NT2/D1 (cell line): ENCODE measurements at regions not wholly inside any gene's neighbourhood (a gene's known extent, or its start where the extent isn't known, plus 50 kb on each side); places are given as distances from the start of the nearest gene placed in this dataset.

ENCODE experiments used
- DNase-seq: peaks from one replicate; pipeline ENCODE4 v3.0.0-alpha.2; 2011; ENCODE audit warnings: low read depth, low spot score
- H3K27me3 ChIP-seq: 2 replicates; pipeline ENCODE4 v1.6.0; 2011; ENCODE audit warnings: mild to moderate bottlenecking; ENCODE audit not compliant: insufficient read length, insufficient read depth
- H3K36me3 ChIP-seq: 2 replicates; pipeline ENCODE4 v1.6.1; 2011; ENCODE audit warnings: mild to moderate bottlenecking, low read length, mixed read lengths; ENCODE audit not compliant: insufficient read depth, insufficient read length
- H3K4me1 ChIP-seq: 2 replicates; pipeline ENCODE4 v1.5.1; 2011; ENCODE audit not compliant: insufficient read depth, insufficient read length
- H3K4me3 ChIP-seq: 2 replicates; pipeline ENCODE4 v1.5.1; 2011; ENCODE audit warnings: low read depth; ENCODE audit not compliant: insufficient read length
- H3K9ac ChIP-seq: 2 replicates; pipeline ENCODE4 v1.6.0; 2011; ENCODE audit warnings: low read depth; ENCODE audit not compliant: insufficient read length
- H3K9me3 ChIP-seq: 2 replicates; pipeline ENCODE4 v1.5.1; 2011; ENCODE audit warnings: mild to moderate bottlenecking, low read length; ENCODE audit not compliant: insufficient read depth
- SUZ12 ChIP-seq: IDR thresholded peaks from 2 replicates; pipeline ENCODE4 v1.6.1; 2011; ENCODE audit not compliant: insufficient read length, insufficient read depth; ENCODE audit errors: extremely low read depth
- YY1 ChIP-seq: IDR thresholded peaks from 2 replicates; pipeline ENCODE4 v1.6.1; 2011; ENCODE audit not compliant: insufficient read length, insufficient read depth
- ZNF274 ChIP-seq: IDR thresholded peaks from 2 replicates; pipeline ENCODE4 v1.6.1; 2011; ENCODE audit warnings: mild to moderate bottlenecking, low read depth, low read length

- no peaks in the 10 kb centered on the region for H3K9me3 ChIP-seq
- H3K4me3 ChIP-seq = no peak overlapping the region
- no peak overlapping the region for H3K9ac ChIP-seq
- TF ChIP-seq SUZ12 (no peak), YY1 (no peak), ZNF274 (no peak)
- H3K4me1 ChIP-seq = no peaks in the 10 kb centered on the region
- no peaks in the 10 kb centered on the region for H3K27me3 ChIP-seq
- H3K36me3 ChIP-seq = no peaks in the 10 kb centered on the region
- no peak for DNase-seq
Measured at GRCh38 chr6:76222189-76222588, 149.7 kb upstream of the IMPG1 start.

GRCh38 chr6:76221525-76221924 is 149.1 kb upstream of the IMPG1 start:
- H3K9ac ChIP-seq = no peak overlapping the region
- no peak for DNase-seq

DNA sequence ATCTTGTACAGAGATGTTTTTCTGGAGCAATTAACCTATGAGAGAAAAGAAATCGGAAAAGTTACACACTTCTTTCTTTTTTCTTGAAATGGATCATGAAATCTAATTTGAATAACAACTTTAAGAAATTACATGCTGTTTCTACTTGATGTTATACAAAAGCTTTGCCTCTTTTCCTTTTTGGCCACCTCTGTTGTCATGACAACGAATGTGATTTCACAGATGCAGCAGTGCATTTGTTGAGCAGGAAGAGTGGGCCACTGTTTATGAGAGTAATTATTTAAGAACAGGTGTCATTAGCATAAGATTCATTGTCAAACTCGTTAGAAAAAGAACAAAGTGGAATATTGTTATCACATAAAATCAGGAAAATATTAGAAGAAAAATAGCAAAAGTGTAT is 148.3 kb upstream of the IMPG1 start:
- H3K27me3 ChIP-seq = no peaks in the 10 kb centered on the region
- no peak overlapping the region for H3K4me3 ChIP-seq
- no peaks in the 10 kb centered on the region for H3K36me3 ChIP-seq
- H3K9ac ChIP-seq = no peak overlapping the region
- no peak for TF ChIP-seq SUZ12
- no peak for DNase-seq
- H3K4me1 ChIP-seq = no peaks in the 10 kb centered on the region
- H3K9me3 ChIP-seq = no peaks in the 10 kb centered on the region

More at GRCh38 chr6:76221525-76221924, 149.1 kb upstream of the IMPG1 start:
- H3K9me3 ChIP-seq = no peaks in the 10 kb centered on the region
- no peak for TF ChIP-seq SUZ12
- no peak for TF ChIP-seq ZNF274
- TF ChIP-seq YY1 = no peak
- H3K36me3 ChIP-seq = no peaks in the 10 kb centered on the region
- H3K4me3 ChIP-seq = no peak overlapping the region
- H3K27me3 ChIP-seq = no peaks in the 10 kb centered on the region
- no peaks in the 10 kb centered on the region for H3K4me1 ChIP-seq

DNA sequence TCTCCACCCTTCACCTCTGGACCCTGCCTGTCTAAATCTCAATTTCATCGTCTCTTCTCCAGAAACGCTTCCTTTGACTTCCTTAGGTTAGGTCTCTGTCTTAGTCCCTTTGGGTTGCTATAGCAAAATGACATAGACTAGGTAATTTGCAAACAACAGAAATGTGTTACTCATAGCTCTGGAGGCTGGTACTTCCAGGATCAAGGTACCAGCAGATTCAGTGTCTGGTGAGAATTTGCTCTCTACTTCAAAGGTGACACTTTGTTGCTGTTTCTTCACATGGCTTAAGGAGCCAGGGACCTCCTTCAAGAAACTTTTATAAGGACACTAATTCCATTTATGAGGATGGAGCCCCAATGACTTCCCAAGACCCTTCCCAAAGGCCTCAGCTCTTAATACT is 145.1 kb upstream of the IMPG1 start:
- no peaks in the 10 kb centered on the region for H3K9me3 ChIP-seq
- TF ChIP-seq SUZ12 = no peak
- no peak for TF ChIP-seq ZNF274
- no peak for TF ChIP-seq YY1
- no peaks in the 10 kb centered on the region for H3K36me3 ChIP-seq
- no peak overlapping the region for H3K4me3 ChIP-seq
- DNase-seq = no peak
- H3K27me3 ChIP-seq = no peaks in the 10 kb centered on the region
- H3K4me1 ChIP-seq = no peaks in the 10 kb centered on the region
- no peak overlapping the region for H3K9ac ChIP-seq

- H3K4me3 ChIP-seq = no peak overlapping the region
- H3K27me3 ChIP-seq = no peaks in the 10 kb centered on the region
- no peaks in the 10 kb centered on the region for H3K9me3 ChIP-seq
- DNase-seq = no peak
- no peaks in the 10 kb centered on the region for H3K36me3 ChIP-seq
- no peaks in the 10 kb centered on the region for H3K4me1 ChIP-seq
- H3K9ac ChIP-seq = no peak overlapping the region
- TF ChIP-seq SUZ12 (no peak), ZNF274 (no peak), YY1 (no peak)
Measured at GRCh38 chr6:76214546-76214945, 142.1 kb upstream of the IMPG1 start.

DNA sequence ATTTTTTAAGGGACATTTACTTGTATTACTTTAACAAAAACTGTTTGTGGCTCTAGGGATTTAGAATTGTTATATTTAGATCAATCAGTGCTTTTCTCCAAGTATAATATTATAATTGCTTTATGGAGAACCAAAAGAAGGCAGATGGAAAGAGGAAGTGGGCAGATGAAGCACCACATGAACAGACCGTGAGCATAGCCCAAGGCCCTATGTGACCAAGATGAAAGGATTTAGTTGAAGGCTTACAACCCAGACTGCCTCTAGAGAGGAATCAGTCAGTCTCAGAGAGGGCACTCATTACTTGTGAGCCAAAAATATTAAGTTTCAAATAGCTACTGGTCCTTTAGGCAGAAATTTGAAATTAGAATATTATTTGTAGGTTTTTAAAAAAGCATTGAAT is 102.3 kb upstream of the IMPG1 start:
- H3K4me3 ChIP-seq = no peak overlapping the region
- no peaks in the 10 kb centered on the region for H3K4me1 ChIP-seq
- TF ChIP-seq ZNF274 (no peak), YY1 (no peak), SUZ12 (no peak)
- H3K36me3 ChIP-seq = no peaks in the 10 kb centered on the region
- H3K9ac ChIP-seq = no peak overlapping the region
- no peaks in the 10 kb centered on the region for H3K27me3 ChIP-seq
- DNase-seq = no peak
- H3K9me3 ChIP-seq = no peaks in the 10 kb centered on the region

GRCh38 chr6:76166874-76167273 is 94.4 kb upstream of the IMPG1 start:
- Histone ChIP-seq H3K36me3 (no peaks in the 10 kb centered on the region), H3K27me3 (no peaks in the 10 kb centered on the region), H3K4me3 (no peak overlapping the region), H3K9ac (no peak overlapping the region), H3K4me1 (no peaks in the 10 kb centered on the region), H3K9me3 (peaks cover 15% of the 10 kb centered on the region; the same call in 1 of the 2 replicates)
- TF ChIP-seq ZNF274 = no peak
- TF ChIP-seq SUZ12 = no peak
- TF ChIP-seq YY1 = no peak
- no peak for DNase-seq

DNA sequence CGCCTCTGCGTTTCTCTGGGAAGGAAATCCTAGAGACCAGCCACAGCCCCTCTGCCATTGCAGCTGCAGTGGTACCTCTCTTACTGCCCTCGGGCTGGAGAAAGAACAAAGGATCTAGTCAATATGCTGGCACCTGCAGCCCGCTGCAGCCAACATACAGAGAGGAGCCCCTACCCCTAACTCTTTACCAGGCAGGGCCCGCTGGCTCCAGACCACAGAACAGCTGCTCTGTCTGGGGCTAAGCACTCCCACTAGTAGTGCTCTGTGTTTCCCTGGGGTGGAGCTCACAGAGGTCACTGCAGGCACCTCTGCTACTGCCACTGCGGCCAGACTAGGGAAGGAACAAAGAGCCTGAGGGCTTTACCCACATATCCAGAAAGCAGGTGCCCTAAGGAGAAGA is 93.8 kb upstream of the IMPG1 start:
- Histone ChIP-seq H3K36me3 (no peaks in the 10 kb centered on the region), H3K27me3 (no peaks in the 10 kb centered on the region), H3K4me3 (no peak overlapping the region), H3K9ac (no peak overlapping the region), H3K9me3 (peaks cover 15% of the 10 kb centered on the region; the same call in 1 of the 2 replicates), H3K4me1 (no peaks in the 10 kb centered on the region)
- no peak for DNase-seq
- no peak for TF ChIP-seq YY1
- TF ChIP-seq SUZ12 = no peak
- no peak for TF ChIP-seq ZNF274
